HepG2 (cell line): ENCODE measurements at regions not wholly inside any gene's neighbourhood (a gene's known extent, or its start where the extent isn't known, plus 50 kb on each side); places are given as distances from the start of the nearest gene placed in this dataset.
A peak's percentile ranks its signal among the peaks of the same experiment; 100 is the strongest.

Experiments used
- BHLHE40 ChIP-seq: IDR thresholded peaks from 2 replicates; pipeline ENCODE4 v1.6.1; 2011; ENCODE audit warnings: low read length, improper control_type of control experiment
- GTF3A ChIP-seq: sonication (generic); formaldehyde crosslinking; conservative IDR thresholded peaks from 2 replicates; pipeline ENCODE4 v1.4.0; 2020; ENCODE audit warnings: mild to moderate bottlenecking, missing genetic modification reagents
- TCF7L2 ChIP-seq: IDR thresholded peaks from 2 replicates; pipeline ENCODE4 v1.6.1; 2011; ENCODE audit warnings: mild to moderate bottlenecking, low read depth, low read length, moderate library complexity
- TF ChIP-seq, protein P1 (sequence below): IDR thresholded peaks from 2 replicates; pipeline ENCODE4 v1.6.1; 2016; ENCODE audit warnings: low read depth, missing genetic modification reagents, missing compliant biosample characterization
- TF ChIP-seq, protein P2 (sequence below): sonication (generic); formaldehyde crosslinking; IDR thresholded peaks from 2 replicates; pipeline ENCODE4 v1.4.0; 2020; ENCODE audit warnings: missing genetic modification reagents
- TF ChIP-seq, protein P3 (sequence below): sonication (generic); formaldehyde crosslinking; IDR thresholded peaks from 2 replicates; pipeline ENCODE4 v1.5.0; 2020; ENCODE audit warnings: mild to moderate bottlenecking, missing genetic modification reagents
- TF ChIP-seq, protein P4 (sequence below): sonication (generic); formaldehyde crosslinking; IDR thresholded peaks from 2 replicates; pipeline ENCODE4 v1.9.0; 2021; ENCODE audit warnings: missing genetic modification reagents, borderline replicate concordance
- TF ChIP-seq, protein P5 (sequence below): sonication (generic); formaldehyde crosslinking; IDR thresholded peaks from 2 replicates; pipeline ENCODE4 v1.4.0; 2020; ENCODE audit warnings: mild to moderate bottlenecking, low read depth, missing genetic modification reagents
- TF ChIP-seq, protein P6 (sequence below): sonication (generic); formaldehyde crosslinking; conservative IDR thresholded peaks from 2 replicates; pipeline ENCODE4 v1.4.0; 2020; ENCODE audit warnings: missing genetic modification reagents

DNA sequence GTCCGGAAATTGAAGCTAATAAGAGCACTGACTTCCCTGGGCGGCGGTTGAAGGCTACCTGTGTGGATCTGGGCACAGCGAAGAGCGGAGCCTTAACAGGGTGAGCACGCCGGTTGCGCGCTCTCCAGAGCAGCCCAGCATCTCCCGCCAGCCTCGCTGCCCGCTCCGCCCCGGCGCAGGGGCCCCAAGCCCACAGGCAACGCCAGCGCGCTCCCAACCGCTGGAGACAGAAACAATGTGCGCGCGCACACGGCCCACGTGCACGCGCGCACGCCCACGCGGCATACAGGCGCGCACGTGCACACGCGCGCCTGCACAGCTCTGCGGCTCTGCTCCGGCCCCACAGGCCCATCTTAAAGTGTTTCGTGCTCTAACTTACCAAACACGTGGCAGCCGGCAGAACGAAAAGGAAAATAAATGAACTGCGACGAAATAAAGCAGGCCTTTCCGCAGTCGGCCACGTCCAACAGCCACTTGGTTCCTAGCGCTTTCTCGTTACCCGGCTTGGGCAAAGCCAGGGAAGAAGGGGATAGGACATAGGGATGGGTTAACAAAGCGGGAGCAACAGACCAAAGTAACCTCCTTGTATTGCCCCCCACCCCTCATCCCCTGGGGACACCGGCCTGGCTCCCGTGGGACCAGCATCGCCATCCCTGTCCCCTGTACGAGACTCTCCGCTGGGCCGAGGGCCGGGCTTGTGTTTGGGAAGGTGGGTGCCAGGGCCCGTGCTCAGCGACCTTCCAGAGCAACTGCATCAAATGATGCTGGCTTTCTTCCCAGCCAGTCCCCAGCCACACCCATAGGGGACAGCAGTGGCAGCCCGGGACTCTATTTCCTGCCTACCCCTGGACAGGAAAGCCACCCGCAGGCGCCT is 203.7 kb downstream of the ABHD5 start (continued):
- TF ChIP-seq, protein P1, sequence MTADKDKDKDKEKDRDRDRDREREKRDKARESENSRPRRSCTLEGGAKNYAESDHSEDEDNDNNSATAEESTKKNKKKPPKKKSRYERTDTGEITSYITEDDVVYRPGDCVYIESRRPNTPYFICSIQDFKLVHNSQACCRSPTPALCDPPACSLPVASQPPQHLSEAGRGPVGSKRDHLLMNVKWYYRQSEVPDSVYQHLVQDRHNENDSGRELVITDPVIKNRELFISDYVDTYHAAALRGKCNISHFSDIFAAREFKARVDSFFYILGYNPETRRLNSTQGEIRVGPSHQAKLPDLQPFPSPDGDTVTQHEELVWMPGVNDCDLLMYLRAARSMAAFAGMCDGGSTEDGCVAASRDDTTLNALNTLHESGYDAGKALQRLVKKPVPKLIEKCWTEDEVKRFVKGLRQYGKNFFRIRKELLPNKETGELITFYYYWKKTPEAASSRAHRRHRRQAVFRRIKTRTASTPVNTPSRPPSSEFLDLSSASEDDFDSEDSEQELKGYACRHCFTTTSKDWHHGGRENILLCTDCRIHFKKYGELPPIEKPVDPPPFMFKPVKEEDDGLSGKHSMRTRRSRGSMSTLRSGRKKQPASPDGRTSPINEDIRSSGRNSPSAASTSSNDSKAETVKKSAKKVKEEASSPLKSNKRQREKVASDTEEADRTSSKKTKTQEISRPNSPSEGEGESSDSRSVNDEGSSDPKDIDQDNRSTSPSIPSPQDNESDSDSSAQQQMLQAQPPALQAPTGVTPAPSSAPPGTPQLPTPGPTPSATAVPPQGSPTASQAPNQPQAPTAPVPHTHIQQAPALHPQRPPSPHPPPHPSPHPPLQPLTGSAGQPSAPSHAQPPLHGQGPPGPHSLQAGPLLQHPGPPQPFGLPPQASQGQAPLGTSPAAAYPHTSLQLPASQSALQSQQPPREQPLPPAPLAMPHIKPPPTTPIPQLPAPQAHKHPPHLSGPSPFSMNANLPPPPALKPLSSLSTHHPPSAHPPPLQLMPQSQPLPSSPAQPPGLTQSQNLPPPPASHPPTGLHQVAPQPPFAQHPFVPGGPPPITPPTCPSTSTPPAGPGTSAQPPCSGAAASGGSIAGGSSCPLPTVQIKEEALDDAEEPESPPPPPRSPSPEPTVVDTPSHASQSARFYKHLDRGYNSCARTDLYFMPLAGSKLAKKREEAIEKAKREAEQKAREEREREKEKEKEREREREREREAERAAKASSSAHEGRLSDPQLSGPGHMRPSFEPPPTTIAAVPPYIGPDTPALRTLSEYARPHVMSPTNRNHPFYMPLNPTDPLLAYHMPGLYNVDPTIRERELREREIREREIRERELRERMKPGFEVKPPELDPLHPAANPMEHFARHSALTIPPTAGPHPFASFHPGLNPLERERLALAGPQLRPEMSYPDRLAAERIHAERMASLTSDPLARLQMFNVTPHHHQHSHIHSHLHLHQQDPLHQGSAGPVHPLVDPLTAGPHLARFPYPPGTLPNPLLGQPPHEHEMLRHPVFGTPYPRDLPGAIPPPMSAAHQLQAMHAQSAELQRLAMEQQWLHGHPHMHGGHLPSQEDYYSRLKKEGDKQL (CRISPR knock-in tag): no peak
- TF ChIP-seq, protein P2, sequence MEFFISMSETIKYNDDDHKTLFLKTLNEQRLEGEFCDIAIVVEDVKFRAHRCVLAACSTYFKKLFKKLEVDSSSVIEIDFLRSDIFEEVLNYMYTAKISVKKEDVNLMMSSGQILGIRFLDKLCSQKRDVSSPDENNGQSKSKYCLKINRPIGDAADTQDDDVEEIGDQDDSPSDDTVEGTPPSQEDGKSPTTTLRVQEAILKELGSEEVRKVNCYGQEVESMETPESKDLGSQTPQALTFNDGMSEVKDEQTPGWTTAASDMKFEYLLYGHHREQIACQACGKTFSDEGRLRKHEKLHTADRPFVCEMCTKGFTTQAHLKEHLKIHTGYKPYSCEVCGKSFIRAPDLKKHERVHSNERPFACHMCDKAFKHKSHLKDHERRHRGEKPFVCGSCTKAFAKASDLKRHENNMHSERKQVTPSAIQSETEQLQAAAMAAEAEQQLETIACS (CRISPR knock-in tag): peak; percentile 88
- no peak for TF ChIP-seq GTF3A
- TF ChIP-seq TCF7L2: no peak
- TF ChIP-seq, protein P3, sequence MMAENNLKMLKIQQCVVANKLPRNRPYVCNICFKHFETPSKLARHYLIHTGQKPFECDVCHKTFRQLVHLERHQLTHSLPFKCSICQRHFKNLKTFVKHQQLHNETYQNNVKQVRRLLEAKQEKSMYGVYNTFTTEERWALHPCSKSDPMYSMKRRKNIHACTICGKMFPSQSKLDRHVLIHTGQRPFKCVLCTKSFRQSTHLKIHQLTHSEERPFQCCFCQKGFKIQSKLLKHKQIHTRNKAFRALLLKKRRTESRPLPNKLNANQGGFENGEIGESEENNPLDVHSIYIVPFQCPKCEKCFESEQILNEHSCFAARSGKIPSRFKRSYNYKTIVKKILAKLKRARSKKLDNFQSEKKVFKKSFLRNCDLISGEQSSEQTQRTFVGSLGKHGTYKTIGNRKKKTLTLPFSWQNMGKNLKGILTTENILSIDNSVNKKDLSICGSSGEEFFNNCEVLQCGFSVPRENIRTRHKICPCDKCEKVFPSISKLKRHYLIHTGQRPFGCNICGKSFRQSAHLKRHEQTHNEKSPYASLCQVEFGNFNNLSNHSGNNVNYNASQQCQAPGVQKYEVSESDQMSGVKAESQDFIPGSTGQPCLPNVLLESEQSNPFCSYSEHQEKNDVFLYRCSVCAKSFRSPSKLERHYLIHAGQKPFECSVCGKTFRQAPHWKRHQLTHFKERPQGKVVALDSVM: no peak
- TF ChIP-seq, protein P4, sequence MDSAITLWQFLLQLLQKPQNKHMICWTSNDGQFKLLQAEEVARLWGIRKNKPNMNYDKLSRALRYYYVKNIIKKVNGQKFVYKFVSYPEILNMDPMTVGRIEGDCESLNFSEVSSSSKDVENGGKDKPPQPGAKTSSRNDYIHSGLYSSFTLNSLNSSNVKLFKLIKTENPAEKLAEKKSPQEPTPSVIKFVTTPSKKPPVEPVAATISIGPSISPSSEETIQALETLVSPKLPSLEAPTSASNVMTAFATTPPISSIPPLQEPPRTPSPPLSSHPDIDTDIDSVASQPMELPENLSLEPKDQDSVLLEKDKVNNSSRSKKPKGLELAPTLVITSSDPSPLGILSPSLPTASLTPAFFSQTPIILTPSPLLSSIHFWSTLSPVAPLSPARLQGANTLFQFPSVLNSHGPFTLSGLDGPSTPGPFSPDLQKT (CRISPR knock-in tag): no peak
- TF ChIP-seq, protein P5, sequence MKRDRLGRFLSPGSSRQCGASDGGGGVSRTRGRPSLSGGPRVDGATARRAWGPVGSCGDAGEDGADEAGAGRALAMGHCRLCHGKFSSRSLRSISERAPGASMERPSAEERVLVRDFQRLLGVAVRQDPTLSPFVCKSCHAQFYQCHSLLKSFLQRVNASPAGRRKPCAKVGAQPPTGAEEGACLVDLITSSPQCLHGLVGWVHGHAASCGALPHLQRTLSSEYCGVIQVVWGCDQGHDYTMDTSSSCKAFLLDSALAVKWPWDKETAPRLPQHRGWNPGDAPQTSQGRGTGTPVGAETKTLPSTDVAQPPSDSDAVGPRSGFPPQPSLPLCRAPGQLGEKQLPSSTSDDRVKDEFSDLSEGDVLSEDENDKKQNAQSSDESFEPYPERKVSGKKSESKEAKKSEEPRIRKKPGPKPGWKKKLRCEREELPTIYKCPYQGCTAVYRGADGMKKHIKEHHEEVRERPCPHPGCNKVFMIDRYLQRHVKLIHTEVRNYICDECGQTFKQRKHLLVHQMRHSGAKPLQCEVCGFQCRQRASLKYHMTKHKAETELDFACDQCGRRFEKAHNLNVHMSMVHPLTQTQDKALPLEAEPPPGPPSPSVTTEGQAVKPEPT (CRISPR knock-in tag): no peak
- 0 out of 2 replicates have a peak, but pooled peaks have one; percentile 17 for TF ChIP-seq BHLHE40
- TF ChIP-seq, protein P6, sequence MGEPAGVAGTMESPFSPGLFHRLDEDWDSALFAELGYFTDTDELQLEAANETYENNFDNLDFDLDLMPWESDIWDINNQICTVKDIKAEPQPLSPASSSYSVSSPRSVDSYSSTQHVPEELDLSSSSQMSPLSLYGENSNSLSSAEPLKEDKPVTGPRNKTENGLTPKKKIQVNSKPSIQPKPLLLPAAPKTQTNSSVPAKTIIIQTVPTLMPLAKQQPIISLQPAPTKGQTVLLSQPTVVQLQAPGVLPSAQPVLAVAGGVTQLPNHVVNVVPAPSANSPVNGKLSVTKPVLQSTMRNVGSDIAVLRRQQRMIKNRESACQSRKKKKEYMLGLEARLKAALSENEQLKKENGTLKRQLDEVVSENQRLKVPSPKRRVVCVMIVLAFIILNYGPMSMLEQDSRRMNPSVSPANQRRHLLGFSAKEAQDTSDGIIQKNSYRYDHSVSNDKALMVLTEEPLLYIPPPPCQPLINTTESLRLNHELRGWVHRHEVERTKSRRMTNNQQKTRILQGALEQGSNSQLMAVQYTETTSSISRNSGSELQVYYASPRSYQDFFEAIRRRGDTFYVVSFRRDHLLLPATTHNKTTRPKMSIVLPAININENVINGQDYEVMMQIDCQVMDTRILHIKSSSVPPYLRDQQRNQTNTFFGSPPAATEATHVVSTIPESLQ (CRISPR knock-in tag): no peak
- TF ChIP-seq, all 625 proteins: peak for 4
